A204.1 (cell line): ENCODE measurements at regions not wholly inside any gene's neighbourhood (a gene's known extent, or its start where the extent isn't known, plus 50 kb on each side); places are given as distances from the start of the nearest gene placed in this dataset.
A peak's percentile ranks its signal among the peaks of the same experiment; 100 is the strongest.
"Not testable (repeated sequence)": the region's sequence is repeated elsewhere in the genome, so short reads cannot be mapped to it uniquely, and the experiment has no call there.

Experiments used
- FAIRE-seq: peaks from 2 replicates; lab custom pipeline; 2012; peaks lifted over from hg19 to GRCh38; lab: Jason Lieb, UNC

GRCh38 chr2:63740943-63741342 lies 100.8 kb upstream of the UGP2 start:
- FAIRE-seq, result no peak

GRCh38 chr2:63741884-63742579 lies 99.7 kb upstream of the UGP2 start:
- no peak for FAIRE-seq

- no peak for FAIRE-seq
Observed at GRCh38 chr2:63742580-63742976, 99.1 kb upstream of the UGP2 start.

GRCh38 chr2:63743170-63743981 lies 98.3 kb upstream of the UGP2 start:
- FAIRE-seq, result peak; percentile 23

GRCh38 chr2:63743982-63744966 lies 97.4 kb upstream of the UGP2 start:
- no peak for FAIRE-seq

GRCh38 chr2:63746548-63746947 lies 95.1 kb upstream of the UGP2 start:
- not testable (repeated sequence) for FAIRE-seq

- FAIRE-seq, result no peak
Observed at GRCh38 chr2:63751901-63752300, 89.8 kb upstream of the UGP2 start.

- FAIRE-seq, result no peak
Observed at GRCh38 chr2:63755216-63755615, 86.5 kb upstream of the UGP2 start.

GRCh38 chr2:63755965-63756364 lies 85.7 kb upstream of the UGP2 start:
- no peak for FAIRE-seq

- no peak for FAIRE-seq
Observed at GRCh38 chr2:63763391-63763941, 78.2 kb upstream of the UGP2 start.

GRCh38 chr2:63764630-63765029 lies 77.1 kb upstream of the UGP2 start:
- no peak for FAIRE-seq

GRCh38 chr2:63765117-63765516 lies 76.6 kb upstream of the UGP2 start:
- no peak for FAIRE-seq

GRCh38 chr2:63767307-63767706 lies 74.4 kb upstream of the UGP2 start:
- FAIRE-seq, result no peak

- no peak for FAIRE-seq
Observed at GRCh38 chr2:63768051-63768450, 73.6 kb upstream of the UGP2 start.

- no peak for FAIRE-seq
Observed at GRCh38 chr2:63769915-63770314, 71.8 kb upstream of the UGP2 start.

- no peak for FAIRE-seq
Observed at GRCh38 chr2:63772061-63772460, 69.6 kb upstream of the UGP2 start.

GRCh38 chr2:63775191-63775590 lies 66.5 kb upstream of the UGP2 start:
- FAIRE-seq, result no peak

GRCh38 chr2:63776382-63776781 lies 65.3 kb upstream of the UGP2 start:
- no peak for FAIRE-seq

GRCh38 chr2:63777816-63778215 lies 63.9 kb upstream of the UGP2 start:
- FAIRE-seq, result no peak

- no peak for FAIRE-seq
Observed at GRCh38 chr2:63778391-63778790, 63.3 kb upstream of the UGP2 start.

GRCh38 chr2:63780518-63781155 lies 61.1 kb upstream of the UGP2 start:
- FAIRE-seq, result no peak

GRCh38 chr2:63784461-63784860 lies 57.2 kb upstream of the UGP2 start:
- FAIRE-seq, result no peak
